HG03342 (cell line): ENCODE measurements at regions not wholly inside any gene's neighbourhood (a gene's known extent, or its start where the extent isn't known, plus 50 kb on each side); places are given as distances from the start of the nearest gene placed in this dataset.

Experiments
- ATAC-seq: cut with Tn5 transposase; IDR thresholded peaks from one replicate; pipeline ENCODE4 v1.9.1; 2021; ENCODE audit warnings: mild to moderate bottlenecking, moderate library complexity; ENCODE audit not compliant: unreplicated experiment

GRCh38 chr7:47007471-47007870 is 574.4 kb downstream of the TNS3 start:
- no peak for ATAC-seq

- ATAC-seq = no peak
These were observed 581.4 kb downstream of the TNS3 start for GRCh38 chr7:47000561-47000960.

GRCh38 chr7:46999866-47000265 is 582.0 kb downstream of the TNS3 start:
- ATAC-seq = no peak

- ATAC-seq = no peak
These were observed 584.9 kb downstream of the TNS3 start for GRCh38 chr7:46996972-46997371.

GRCh38 chr7:46993396-46993795 is 588.5 kb downstream of the TNS3 start:
- ATAC-seq = no peak

- ATAC-seq = no peak
These were observed 591.1 kb downstream of the TNS3 start for GRCh38 chr7:46990761-46991160.

- no peak for ATAC-seq
These were observed 592.7 kb downstream of the TNS3 start for GRCh38 chr7:46989247-46989646.

- no peak for ATAC-seq
These were observed 599.0 kb downstream of the TNS3 start for GRCh38 chr7:46982928-46983327.

GRCh38 chr7:46979439-46979838 is 602.5 kb downstream of the TNS3 start:
- no peak for ATAC-seq

- no peak for ATAC-seq
These were observed 606.4 kb downstream of the TNS3 start for GRCh38 chr7:46975493-46975892.

GRCh38 chr7:46972205-46972604 is 609.7 kb downstream of the TNS3 start:
- ATAC-seq = no peak

GRCh38 chr7:46970476-46970875 is 611.4 kb downstream of the TNS3 start:
- ATAC-seq = no peak

- no peak for ATAC-seq
These were observed 611.8 kb downstream of the TNS3 start for GRCh38 chr7:46970131-46970430.

- ATAC-seq = no peak
These were observed 612.4 kb downstream of the TNS3 start for GRCh38 chr7:46969303-46970130.

- ATAC-seq = no peak
These were observed 613.9 kb downstream of the TNS3 start for GRCh38 chr7:46968003-46968402.

GRCh38 chr7:46963719-46964118 is 618.2 kb downstream of the TNS3 start:
- no peak for ATAC-seq

- no peak for ATAC-seq
These were observed 620.9 kb downstream of the TNS3 start for GRCh38 chr7:46960970-46961369.

- ATAC-seq = no peak
These were observed 624.7 kb downstream of the TNS3 start for GRCh38 chr7:46957195-46957594.

- no peak for ATAC-seq
These were observed 626.4 kb downstream of the TNS3 start for GRCh38 chr7:46955531-46955930.

GRCh38 chr7:46954181-46954580 is 627.7 kb downstream of the TNS3 start:
- no peak for ATAC-seq

GRCh38 chr7:46953008-46953407 is 628.9 kb downstream of the TNS3 start:
- no peak for ATAC-seq

GRCh38 chr7:46949270-46949931 is 632.5 kb downstream of the TNS3 start:
- no peak for ATAC-seq

GRCh38 chr7:46948716-46949115 is 633.2 kb downstream of the TNS3 start:
- no peak for ATAC-seq
